Body of pancreas (tissue), 4 donors: ENCODE measurements at regions not wholly inside any gene's neighbourhood (a gene's known extent, or its start where the extent isn't known, plus 50 kb on each side); places are given as distances from the start of the nearest gene placed in this dataset.

Experiments used
- POLR2A ChIP-seq, 3 donors: fragments of 450-650 bp; IDR thresholded peaks; one replicate each; pipeline ENCODE4 v1.6.1; 2016; ENCODE audit warnings: antibody characterized with exemption in 3 of 3, mild to moderate bottlenecking in 2 of 3
- TF ChIP-seq, protein P1 (sequence below), 7 experiments: fragments of 450-650 bp in 4 of 7; fragments of 200-600 bp in 3 of 7; sonication (generic) in 3 of 7; IDR thresholded peaks; one replicate each; pipeline ENCODE4 v1.5.1; 2016 to 2019; ENCODE audit warnings: antibody characterized with exemption in 7 of 7

DNA sequence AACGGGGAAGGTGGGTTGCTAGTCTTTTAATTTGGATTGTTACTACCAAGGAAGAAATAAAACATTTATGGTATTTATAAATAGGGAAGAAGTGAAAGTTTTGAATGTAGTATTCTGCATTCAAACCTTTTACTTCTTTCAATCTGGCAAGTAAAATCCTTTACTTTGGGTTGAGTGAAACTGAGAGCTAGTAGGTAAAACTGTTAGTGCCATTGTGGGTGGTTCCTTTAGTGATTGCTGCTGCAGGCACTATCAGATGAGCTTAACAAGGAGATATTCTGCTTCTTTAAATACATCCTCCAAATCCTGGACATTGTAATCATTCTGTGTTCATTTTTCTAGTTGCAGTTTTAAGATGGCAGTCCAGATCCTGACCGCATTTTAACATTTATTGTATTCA is 650.9 kb upstream of the PCDH10 start:
- TF ChIP-seq, protein P1, sequence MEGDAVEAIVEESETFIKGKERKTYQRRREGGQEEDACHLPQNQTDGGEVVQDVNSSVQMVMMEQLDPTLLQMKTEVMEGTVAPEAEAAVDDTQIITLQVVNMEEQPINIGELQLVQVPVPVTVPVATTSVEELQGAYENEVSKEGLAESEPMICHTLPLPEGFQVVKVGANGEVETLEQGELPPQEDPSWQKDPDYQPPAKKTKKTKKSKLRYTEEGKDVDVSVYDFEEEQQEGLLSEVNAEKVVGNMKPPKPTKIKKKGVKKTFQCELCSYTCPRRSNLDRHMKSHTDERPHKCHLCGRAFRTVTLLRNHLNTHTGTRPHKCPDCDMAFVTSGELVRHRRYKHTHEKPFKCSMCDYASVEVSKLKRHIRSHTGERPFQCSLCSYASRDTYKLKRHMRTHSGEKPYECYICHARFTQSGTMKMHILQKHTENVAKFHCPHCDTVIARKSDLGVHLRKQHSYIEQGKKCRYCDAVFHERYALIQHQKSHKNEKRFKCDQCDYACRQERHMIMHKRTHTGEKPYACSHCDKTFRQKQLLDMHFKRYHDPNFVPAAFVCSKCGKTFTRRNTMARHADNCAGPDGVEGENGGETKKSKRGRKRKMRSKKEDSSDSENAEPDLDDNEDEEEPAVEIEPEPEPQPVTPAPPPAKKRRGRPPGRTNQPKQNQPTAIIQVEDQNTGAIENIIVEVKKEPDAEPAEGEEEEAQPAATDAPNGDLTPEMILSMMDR (IDR thresholded peaks at IDR 0.05): no peak
- no peak for TF ChIP-seq POLR2A (IDR thresholded peaks at IDR 0.05)
